ENCODE measurements at regions not wholly inside any gene's neighbourhood (a gene's known extent, or its start where the extent isn't known, plus 50 kb on each side); places are given as distances from the start of the nearest gene placed in this dataset.

GRCh38 chr5:16383544-16384052 is 82.0 kb downstream of the ZNF622 start:
- TF ChIP-seq EZH2 (IDR thresholded peaks at IDR 0.05; ENCODE audit: insufficient read depth, poor library complexity, severe bottlenecking) (no peak), EZH2phosphoT487 (IDR thresholded peaks at IDR 0.05; ENCODE audit: insufficient read depth, low read depth) (no peak)
